HEK293 (cell line): ENCODE measurements at regions not wholly inside any gene's neighbourhood (a gene's known extent, or its start where the extent isn't known, plus 50 kb on each side); places are given as distances from the start of the nearest gene placed in this dataset.

Source experiments
- CTCF ChIA-PET: fragments of 350-600 bp; formaldehyde crosslinking; extraction: SDS; loops from one replicate; lab custom pipeline; 2021; ENCODE audit warnings: antibody characterized with exemption; lab: Yijun Ruan, JAX
- POLR2A ChIA-PET: fragments of 300-600 bp; formaldehyde crosslinking; extraction: SDS; loops from one replicate; lab custom pipeline; 2020; ENCODE audit warnings: antibody characterized with exemption, inconsistent platforms; lab: Yijun Ruan, JAX
- H3K27ac ChIP-seq: fragments of 200-500 bp; sonication (Bioruptor generic); 2 replicates; pipeline ENCODE4 v1.5.1; 2014; ENCODE audit warnings: low read depth, low read length, control low read depth, inconsistent platforms; ENCODE audit errors: extremely low read depth
- H3K36me3 ChIP-seq, 2 experiments: fragments of 200-500 bp in 1 of 2; sonication (Bioruptor generic) in 1 of 2; 1 replicate in 1 of 2; 2 replicates in 1 of 2; pipeline ENCODE4 v1.5.1; 2014 to 2017; ENCODE audit warnings: inconsistent platforms in 2 of 2, low read length in 2 of 2; ENCODE audit not compliant: control insufficient read depth in 2 of 2, insufficient read depth in 1 of 2
- H3K4me1 ChIP-seq: fragments of 200-500 bp; sonication (Bioruptor generic); 2 replicates; pipeline ENCODE4 v1.5.1; 2014; ENCODE audit warnings: mild to moderate bottlenecking, low read length, inconsistent platforms; ENCODE audit not compliant: control insufficient read depth, insufficient read depth
- H3K4me3 ChIP-seq: 2 replicates; pipeline ENCODE4 v1.5.1; 2011; ENCODE audit warnings: low read depth, mild to moderate bottlenecking, control low read depth, low read length, moderate library complexity
- H3K9me3 ChIP-seq: fragments of 200-500 bp; sonication (Bioruptor generic); 2 replicates; pipeline ENCODE4 v1.5.1; 2014; ENCODE audit warnings: low read depth, low read length, inconsistent platforms; ENCODE audit not compliant: control insufficient read depth, insufficient read depth
- GLI4 ChIP-seq: fragments of 450-650 bp; formaldehyde crosslinking; IDR thresholded peaks from 2 replicates; pipeline ENCODE4 v1.5.1; 2016; ENCODE audit warnings: missing biosample characterization, missing genetic modification characterization
- SP3 ChIP-seq: fragments of 450-650 bp; formaldehyde crosslinking; IDR thresholded peaks from 2 replicates; pipeline ENCODE4 v1.5.1; 2016; ENCODE audit warnings: missing biosample characterization, missing genetic modification characterization
- TCF7L2 ChIP-seq: IDR thresholded peaks from 2 replicates; pipeline ENCODE4 v1.6.1; 2011; ENCODE audit warnings: low read depth, mild to moderate bottlenecking, inconsistent platforms, low read length, moderate library complexity, borderline replicate concordance
- ZNF140 ChIP-seq: fragments of 450-650 bp; formaldehyde crosslinking; IDR thresholded peaks from 2 replicates; pipeline ENCODE4 v1.5.1; 2016; ENCODE audit warnings: missing biosample characterization, missing genetic modification characterization
- ZNF211 ChIP-seq: fragments of 450-650 bp; formaldehyde crosslinking; IDR thresholded peaks from 2 replicates; pipeline ENCODE4 v1.5.1; 2016; ENCODE audit warnings: low read depth, missing biosample characterization, missing genetic modification characterization
- ZNF248 ChIP-seq: fragments of 450-650 bp; formaldehyde crosslinking; IDR thresholded peaks from 2 replicates; pipeline ENCODE4 v1.5.1; 2017; ENCODE audit warnings: missing biosample characterization, missing genetic modification characterization
- ZNF311 ChIP-seq: fragments of 450-650 bp; formaldehyde crosslinking; IDR thresholded peaks from 2 replicates; pipeline ENCODE4 v1.5.1; 2017; ENCODE audit warnings: missing biosample characterization, missing genetic modification characterization, borderline replicate concordance
- ZNF391 ChIP-seq: fragments of 450-650 bp; formaldehyde crosslinking; IDR thresholded peaks from 2 replicates; pipeline ENCODE4 v1.5.1; 2016; ENCODE audit warnings: low read depth, missing biosample characterization, missing genetic modification characterization, borderline replicate concordance
- ZNF558 ChIP-seq: fragments of 450-650 bp; formaldehyde crosslinking; IDR thresholded peaks from 2 replicates; pipeline ENCODE4 v1.5.1; 2016; ENCODE audit warnings: missing biosample characterization, missing genetic modification characterization
- ZNF560 ChIP-seq: fragments of 450-650 bp; formaldehyde crosslinking; IDR thresholded peaks from 2 replicates; pipeline ENCODE4 v1.5.1; 2017; ENCODE audit warnings: missing biosample characterization, missing genetic modification characterization, borderline replicate concordance
- ZNF561 ChIP-seq: fragments of 450-650 bp; IDR thresholded peaks from 2 replicates; pipeline ENCODE4 v1.5.1; 2018; ENCODE audit warnings: missing biosample characterization, missing genetic modification characterization, borderline replicate concordance
- ZNF571 ChIP-seq: fragments of 450-650 bp; formaldehyde crosslinking; IDR thresholded peaks from 2 replicates; pipeline ENCODE4 v1.5.0; 2017; ENCODE audit warnings: missing biosample characterization, missing genetic modification characterization
- ZNF658 ChIP-seq: fragments of 450-650 bp; formaldehyde crosslinking; IDR thresholded peaks from 2 replicates; pipeline ENCODE4; 2016; ENCODE audit warnings: missing biosample characterization, missing genetic modification characterization
- ZNF677 ChIP-seq: fragments of 450-650 bp; IDR thresholded peaks from 2 replicates; pipeline ENCODE4 v1.5.0; 2018; ENCODE audit warnings: missing biosample characterization, mild to moderate bottlenecking, missing genetic modification characterization, moderate library complexity
- ZNF747 ChIP-seq: fragments of 450-650 bp; formaldehyde crosslinking; IDR thresholded peaks from 2 replicates; pipeline ENCODE4 v1.5.1; 2016; ENCODE audit warnings: missing biosample characterization, missing genetic modification characterization
- ZNF768 ChIP-seq: fragments of 450-650 bp; formaldehyde crosslinking; IDR thresholded peaks from 2 replicates; pipeline ENCODE4 v1.5.1; 2018; ENCODE audit warnings: missing biosample characterization, mild to moderate bottlenecking, missing genetic modification characterization
- ZNF837 ChIP-seq: fragments of 450-650 bp; formaldehyde crosslinking; IDR thresholded peaks from 2 replicates; pipeline ENCODE4 v1.5.1; 2016; ENCODE audit warnings: missing biosample characterization, missing genetic modification characterization
- ZSCAN16 ChIP-seq: fragments of 450-650 bp; formaldehyde crosslinking; IDR thresholded peaks from 2 replicates; pipeline ENCODE4 v1.5.1; 2016; ENCODE audit warnings: missing biosample characterization, missing genetic modification characterization
- ZXDB ChIP-seq: fragments of 450-650 bp; formaldehyde crosslinking; IDR thresholded peaks from 2 replicates; pipeline ENCODE4 v1.5.1; 2016; ENCODE audit warnings: missing biosample characterization, missing genetic modification characterization
- TF ChIP-seq, protein P1 (sequence below): fragments of 450-650 bp; formaldehyde crosslinking; IDR thresholded peaks from 2 replicates; pipeline ENCODE4 v1.5.1; 2016; ENCODE audit warnings: missing biosample characterization, missing genetic modification characterization
- TF ChIP-seq, protein P2 (sequence below): fragments of 450-650 bp; formaldehyde crosslinking; IDR thresholded peaks from 2 replicates; pipeline ENCODE4 v1.5.1; 2017; ENCODE audit warnings: missing biosample characterization, missing genetic modification characterization
- TF ChIP-seq, protein P3 (sequence below): fragments of 450-650 bp; formaldehyde crosslinking; conservative IDR thresholded peaks from 2 replicates; pipeline ENCODE4 v1.5.1; 2016; ENCODE audit warnings: low read depth, missing biosample characterization, missing genetic modification characterization
- TF ChIP-seq, protein P4 (sequence below): fragments of 450-650 bp; formaldehyde crosslinking; IDR thresholded peaks from 2 replicates; pipeline ENCODE4 v1.5.1; 2016; ENCODE audit warnings: missing biosample characterization, missing genetic modification characterization
- TF ChIP-seq, protein P5 (sequence below): fragments of 450-650 bp; formaldehyde crosslinking; IDR thresholded peaks from 2 replicates; pipeline ENCODE4 v1.5.1; 2017; ENCODE audit warnings: missing biosample characterization, missing genetic modification characterization

DNA sequence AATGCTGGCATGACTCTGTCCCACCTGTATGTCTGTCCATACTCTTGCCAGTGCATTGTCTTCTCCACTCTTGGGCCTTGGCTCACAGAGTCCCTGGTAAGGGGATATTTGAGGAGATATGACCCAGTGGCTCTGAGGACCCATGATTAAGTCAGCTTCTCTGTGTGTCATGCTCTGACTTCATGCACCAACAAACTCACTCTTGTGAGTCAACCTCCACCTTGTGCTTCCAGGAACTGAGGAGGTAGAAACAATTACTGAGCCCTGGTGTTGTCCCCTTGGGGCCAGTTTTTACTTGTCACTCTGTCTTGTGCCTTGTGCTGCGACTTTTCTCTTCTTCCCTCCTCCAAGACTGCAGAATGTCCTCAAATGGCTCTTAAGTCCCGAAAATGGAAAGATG, 127.1 kb downstream of the ABHD5 start:
- no peak overlapping the region for H3K27ac ChIP-seq
- no peak overlapping the region for H3K4me3 ChIP-seq
- no peaks in the 10 kb centered on the region for H3K36me3 ChIP-seq
- TF ChIP-seq ZNF768 (tag by site-specific recombination) (no peak), ZNF571 (tag by site-specific recombination) (no peak), ZNF140 (tag by site-specific recombination) (no peak), ZNF248 (no peak), ZNF561 (tag by site-specific recombination) (no peak), ZSCAN16 (no peak), ZNF560 (tag by site-specific recombination) (no peak), ZNF558 (tag by site-specific recombination) (no peak), GLI4 (no peak), ZXDB (tag by site-specific recombination) (no peak), ZNF658 (tag by site-specific recombination) (no peak), TCF7L2 (no peak), ZNF391 (tag by site-specific recombination) (no peak), ZNF677 (tag by site-specific recombination) (no peak)
- TF ChIP-seq, protein P1, sequence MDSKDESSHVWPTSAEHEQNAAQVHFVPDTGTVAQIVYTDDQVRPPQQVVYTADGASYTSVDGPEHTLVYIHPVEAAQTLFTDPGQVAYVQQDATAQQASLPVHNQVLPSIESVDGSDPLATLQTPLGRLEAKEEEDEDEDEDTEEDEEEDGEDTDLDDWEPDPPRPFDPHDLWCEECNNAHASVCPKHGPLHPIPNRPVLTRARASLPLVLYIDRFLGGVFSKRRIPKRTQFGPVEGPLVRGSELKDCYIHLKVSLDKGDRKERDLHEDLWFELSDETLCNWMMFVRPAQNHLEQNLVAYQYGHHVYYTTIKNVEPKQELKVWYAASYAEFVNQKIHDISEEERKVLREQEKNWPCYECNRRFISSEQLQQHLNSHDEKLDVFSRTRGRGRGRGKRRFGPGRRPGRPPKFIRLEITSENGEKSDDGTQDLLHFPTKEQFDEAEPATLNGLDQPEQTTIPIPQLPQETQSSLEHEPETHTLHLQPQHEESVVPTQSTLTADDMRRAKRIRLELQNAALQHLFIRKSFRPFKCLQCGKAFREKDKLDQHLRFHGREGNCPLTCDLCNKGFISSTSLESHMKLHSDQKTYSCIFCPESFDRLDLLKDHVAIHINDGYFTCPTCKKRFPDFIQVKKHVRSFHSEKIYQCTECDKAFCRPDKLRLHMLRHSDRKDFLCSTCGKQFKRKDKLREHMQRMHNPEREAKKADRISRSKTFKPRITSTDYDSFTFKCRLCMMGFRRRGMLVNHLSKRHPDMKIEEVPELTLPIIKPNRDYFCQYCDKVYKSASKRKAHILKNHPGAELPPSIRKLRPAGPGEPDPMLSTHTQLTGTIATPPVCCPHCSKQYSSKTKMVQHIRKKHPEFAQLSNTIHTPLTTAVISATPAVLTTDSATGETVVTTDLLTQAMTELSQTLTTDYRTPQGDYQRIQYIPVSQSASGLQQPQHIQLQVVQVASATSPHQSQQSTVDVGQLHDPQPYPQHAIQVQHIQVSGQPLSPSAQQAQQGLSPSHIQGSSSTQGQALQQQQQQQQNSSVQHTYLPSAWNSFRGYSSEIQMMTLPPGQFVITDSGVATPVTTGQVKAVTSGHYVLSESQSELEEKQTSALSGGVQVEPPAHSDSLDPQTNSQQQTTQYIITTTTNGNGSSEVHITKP (tag by site-specific recombination): no peak
- TF ChIP-seq, protein P2, sequence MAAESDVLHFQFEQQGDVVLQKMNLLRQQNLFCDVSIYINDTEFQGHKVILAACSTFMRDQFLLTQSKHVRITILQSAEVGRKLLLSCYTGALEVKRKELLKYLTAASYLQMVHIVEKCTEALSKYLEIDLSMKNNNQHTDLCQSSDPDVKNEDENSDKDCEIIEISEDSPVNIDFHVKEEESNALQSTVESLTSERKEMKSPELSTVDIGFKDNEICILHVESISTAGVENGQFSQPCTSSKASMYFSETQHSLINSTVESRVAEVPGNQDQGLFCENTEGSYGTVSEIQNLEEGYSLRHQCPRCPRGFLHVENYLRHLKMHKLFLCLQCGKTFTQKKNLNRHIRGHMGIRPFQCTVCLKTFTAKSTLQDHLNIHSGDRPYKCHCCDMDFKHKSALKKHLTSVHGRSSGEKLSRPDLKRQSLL: no peak
- CTCF ChIA-PET: no interaction called here
- POLR2A ChIA-PET: no interaction called here
- no peaks in the 10 kb centered on the region for H3K9me3 ChIP-seq
- H3K4me1 ChIP-seq: no peaks in the 10 kb centered on the region

DNA sequence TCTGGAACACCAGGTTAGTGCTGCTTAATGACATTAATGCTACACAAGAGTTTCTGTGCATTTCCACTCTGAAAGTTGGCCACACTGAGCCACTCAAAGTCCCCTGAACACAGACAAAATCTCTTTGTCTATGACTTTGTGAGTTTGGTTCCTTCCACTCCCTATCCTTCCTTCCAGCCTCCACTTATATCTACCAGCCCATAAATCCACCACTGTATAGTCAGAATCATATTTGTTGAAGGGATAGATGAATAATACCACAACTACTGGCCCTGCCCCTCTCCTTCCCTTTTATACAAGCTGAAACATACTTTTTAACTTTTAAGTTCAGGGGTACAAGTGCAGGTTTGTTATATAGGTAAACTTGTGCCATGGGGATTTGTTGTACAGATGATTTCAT, 127.5 kb downstream of the ABHD5 start:
- Histone ChIP-seq H3K36me3 (no peaks in the 10 kb centered on the region), H3K9me3 (no peaks in the 10 kb centered on the region), H3K4me1 (no peaks in the 10 kb centered on the region), H3K27ac (no peak overlapping the region), H3K4me3 (no peak overlapping the region)
- ChIA-PET CTCF (no interaction called here), POLR2A (no interaction called here)
- no peak for TF ChIP-seq ZNF211 (tag by site-specific recombination)
- no peak for TF ChIP-seq ZNF677 (tag by site-specific recombination)
- no peak for TF ChIP-seq ZNF558 (tag by site-specific recombination)
- no peak for TF ChIP-seq ZNF837 (tag by site-specific recombination)
- TF ChIP-seq ZNF311 (tag by site-specific recombination): no peak
- TF ChIP-seq, protein P3, sequence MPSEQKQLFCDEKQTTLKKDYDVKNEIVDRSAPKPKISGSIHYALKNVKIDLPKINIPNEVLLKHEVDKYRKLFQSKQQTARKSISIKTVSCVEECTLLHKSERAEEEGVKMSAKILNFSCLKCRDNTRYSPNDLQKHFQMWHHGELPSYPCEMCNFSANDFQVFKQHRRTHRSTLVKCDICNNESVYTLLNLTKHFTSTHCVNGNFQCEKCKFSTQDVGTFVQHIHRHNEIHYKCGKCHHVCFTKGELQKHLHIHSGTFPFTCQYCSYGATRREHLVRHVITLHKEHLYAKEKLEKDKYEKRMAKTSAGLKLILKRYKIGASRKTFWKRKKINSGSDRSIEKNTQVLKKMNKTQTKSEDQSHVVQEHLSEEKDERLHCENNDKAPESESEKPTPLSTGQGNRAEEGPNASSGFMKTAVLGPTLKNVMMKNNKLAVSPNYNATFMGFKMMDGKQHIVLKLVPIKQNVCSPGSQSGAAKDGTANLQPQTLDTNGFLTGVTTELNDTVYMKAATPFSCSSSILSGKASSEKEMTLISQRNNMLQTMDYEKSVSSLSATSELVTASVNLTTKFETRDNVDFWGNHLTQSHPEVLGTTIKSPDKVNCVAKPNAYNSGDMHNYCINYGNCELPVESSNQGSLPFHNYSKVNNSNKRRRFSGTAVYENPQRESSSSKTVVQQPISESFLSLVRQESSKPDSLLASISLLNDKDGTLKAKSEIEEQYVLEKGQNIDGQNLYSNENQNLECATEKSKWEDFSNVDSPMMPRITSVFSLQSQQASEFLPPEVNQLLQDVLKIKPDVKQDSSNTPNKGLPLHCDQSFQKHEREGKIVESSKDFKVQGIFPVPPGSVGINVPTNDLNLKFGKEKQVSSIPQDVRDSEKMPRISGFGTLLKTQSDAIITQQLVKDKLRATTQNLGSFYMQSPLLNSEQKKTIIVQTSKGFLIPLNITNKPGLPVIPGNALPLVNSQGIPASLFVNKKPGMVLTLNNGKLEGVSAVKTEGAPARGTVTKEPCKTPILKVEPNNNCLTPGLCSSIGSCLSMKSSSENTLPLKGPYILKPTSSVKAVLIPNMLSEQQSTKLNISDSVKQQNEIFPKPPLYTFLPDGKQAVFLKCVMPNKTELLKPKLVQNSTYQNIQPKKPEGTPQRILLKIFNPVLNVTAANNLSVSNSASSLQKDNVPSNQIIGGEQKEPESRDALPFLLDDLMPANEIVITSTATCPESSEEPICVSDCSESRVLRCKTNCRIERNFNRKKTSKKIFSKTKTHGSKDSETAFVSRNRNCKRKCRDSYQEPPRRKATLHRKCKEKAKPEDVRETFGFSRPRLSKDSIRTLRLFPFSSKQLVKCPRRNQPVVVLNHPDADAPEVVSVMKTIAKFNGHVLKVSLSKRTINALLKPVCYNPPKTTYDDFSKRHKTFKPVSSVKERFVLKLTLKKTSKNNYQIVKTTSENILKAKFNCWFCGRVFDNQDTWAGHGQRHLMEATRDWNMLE: no peak
- TF ChIP-seq, protein P4, sequence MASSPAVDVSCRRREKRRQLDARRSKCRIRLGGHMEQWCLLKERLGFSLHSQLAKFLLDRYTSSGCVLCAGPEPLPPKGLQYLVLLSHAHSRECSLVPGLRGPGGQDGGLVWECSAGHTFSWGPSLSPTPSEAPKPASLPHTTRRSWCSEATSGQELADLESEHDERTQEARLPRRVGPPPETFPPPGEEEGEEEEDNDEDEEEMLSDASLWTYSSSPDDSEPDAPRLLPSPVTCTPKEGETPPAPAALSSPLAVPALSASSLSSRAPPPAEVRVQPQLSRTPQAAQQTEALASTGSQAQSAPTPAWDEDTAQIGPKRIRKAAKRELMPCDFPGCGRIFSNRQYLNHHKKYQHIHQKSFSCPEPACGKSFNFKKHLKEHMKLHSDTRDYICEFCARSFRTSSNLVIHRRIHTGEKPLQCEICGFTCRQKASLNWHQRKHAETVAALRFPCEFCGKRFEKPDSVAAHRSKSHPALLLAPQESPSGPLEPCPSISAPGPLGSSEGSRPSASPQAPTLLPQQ (tag by site-specific recombination): no peak
- no peak for TF ChIP-seq SP3
- TF ChIP-seq ZNF747 (tag by site-specific recombination): no peak
- TF ChIP-seq, protein P5, sequence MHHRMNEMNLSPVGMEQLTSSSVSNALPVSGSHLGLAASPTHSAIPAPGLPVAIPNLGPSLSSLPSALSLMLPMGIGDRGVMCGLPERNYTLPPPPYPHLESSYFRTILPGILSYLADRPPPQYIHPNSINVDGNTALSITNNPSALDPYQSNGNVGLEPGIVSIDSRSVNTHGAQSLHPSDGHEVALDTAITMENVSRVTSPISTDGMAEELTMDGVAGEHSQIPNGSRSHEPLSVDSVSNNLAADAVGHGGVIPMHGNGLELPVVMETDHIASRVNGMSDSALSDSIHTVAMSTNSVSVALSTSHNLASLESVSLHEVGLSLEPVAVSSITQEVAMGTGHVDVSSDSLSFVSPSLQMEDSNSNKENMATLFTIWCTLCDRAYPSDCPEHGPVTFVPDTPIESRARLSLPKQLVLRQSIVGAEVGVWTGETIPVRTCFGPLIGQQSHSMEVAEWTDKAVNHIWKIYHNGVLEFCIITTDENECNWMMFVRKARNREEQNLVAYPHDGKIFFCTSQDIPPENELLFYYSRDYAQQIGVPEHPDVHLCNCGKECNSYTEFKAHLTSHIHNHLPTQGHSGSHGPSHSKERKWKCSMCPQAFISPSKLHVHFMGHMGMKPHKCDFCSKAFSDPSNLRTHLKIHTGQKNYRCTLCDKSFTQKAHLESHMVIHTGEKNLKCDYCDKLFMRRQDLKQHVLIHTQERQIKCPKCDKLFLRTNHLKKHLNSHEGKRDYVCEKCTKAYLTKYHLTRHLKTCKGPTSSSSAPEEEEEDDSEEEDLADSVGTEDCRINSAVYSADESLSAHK (tag by site-specific recombination): no peak
